ENCODE measurements at regions not wholly inside any gene's neighbourhood (a gene's known extent, or its start where the extent isn't known, plus 50 kb on each side); places are given as distances from the start of the nearest gene placed in this dataset.

GRCh38 chr5:54733101-54733500 lies 215.5 kb downstream of the SNX18 start:
- H3K27ac ChIP-seq (ENCODE audit: low read depth, low read length), result no peak overlapping the region
- H3K27me3 Mint-ChIP-seq, result peaks cover 0 to 2% of the 10 kb centered on the region in 2 donors
- H3K9me3 Mint-ChIP-seq, result no peaks in the 10 kb centered on the region
- no peaks in the 10 kb centered on the region for H3K36me3 Mint-ChIP-seq
- intact Hi-C loops (cut with micrococcal nuclease), result no loop called here
- DNase-seq, result no peak
- no peaks in the 10 kb centered on the region for H3K9me3 ChIP-seq (ENCODE audit: control insufficient read depth in 1 of 2, low read length in 2 of 2)
- H3K4me1 ChIP-seq (ENCODE audit: insufficient read depth, low read length), result peaks cover 2% of the 10 kb centered on the region
- no peaks in the 10 kb centered on the region for H3K36me3 ChIP-seq (ENCODE audit: insufficient read depth, low read length)
- CTCF ChIA-PET (ENCODE audit: partially characterized antibody), result interaction anchor here (1.3 to 3.1 kb wide), 2 partner anchors 10 to 11 kb away, joined by 3 to 14 read pairs; no protein-coding TSS in a partner anchor
- H3K4me1 Mint-ChIP-seq, result no peaks in the 10 kb centered on the region
- H3K27ac Mint-ChIP-seq, result no peak overlapping the region
- no peaks in the 10 kb centered on the region for H3K27me3 ChIP-seq (ENCODE audit: insufficient read depth, low read length)
- H3K4me3 ChIP-seq (ENCODE audit: low read length in 2 of 2), result no peak overlapping the region
- no peak overlapping the region for H3K4me3 Mint-ChIP-seq
- POLR2A ChIA-PET (ENCODE audit: partially characterized antibody), result interaction anchor here (1.3 kb wide), 1 partner anchor 11 kb away, joined by 4 read pairs; no protein-coding TSS in a partner anchor

GRCh38 chr5:54732108-54732507 lies 214.5 kb downstream of the SNX18 start:
- ChIA-PET POLR2A (ENCODE audit: partially characterized antibody) (interaction anchor here (1.9 kb wide), 1 partner anchor 12 kb away, joined by 8 read pairs; no protein-coding TSS in a partner anchor), CTCF (ENCODE audit: partially characterized antibody) (interaction anchor here (1.6 to 3.1 kb wide), 2 partner anchors 8 to 12 kb away, joined by 4 to 14 read pairs; no protein-coding TSS in a partner anchor)
- Histone ChIP-seq H3K9me3 (ENCODE audit: control insufficient read depth in 1 of 2, low read length in 2 of 2) (no peaks in the 10 kb centered on the region), H3K4me1 (ENCODE audit: insufficient read depth, low read length) (no peaks in the 10 kb centered on the region), H3K27me3 (ENCODE audit: insufficient read depth, low read length) (no peaks in the 10 kb centered on the region), H3K36me3 (ENCODE audit: insufficient read depth, low read length) (no peaks in the 10 kb centered on the region), H3K4me3 (ENCODE audit: low read length in 2 of 2) (no peak overlapping the region), H3K27ac (ENCODE audit: low read depth, low read length) (no peak overlapping the region)
- Mint-ChIP-seq H3K27me3 (peaks cover 0 to 2% of the 10 kb centered on the region in 2 donors), H3K9me3 (no peaks in the 10 kb centered on the region), H3K4me3 (no peak overlapping the region), H3K36me3 (no peaks in the 10 kb centered on the region), H3K27ac (no peak overlapping the region), H3K4me1 (no peaks in the 10 kb centered on the region)
- DNase-seq, result no peak
- intact Hi-C loops (cut with micrococcal nuclease), result no loop called here

- Mint-ChIP-seq H3K27ac (no peak overlapping the region), H3K4me3 (no peak overlapping the region), H3K36me3 (no peaks in the 10 kb centered on the region), H3K9me3 (no peaks in the 10 kb centered on the region), H3K27me3 (peaks cover 0 to 2% of the 10 kb centered on the region in 2 donors), H3K4me1 (peaks cover 0 to 1% (median 0%) of the 10 kb centered on the region in 4 donors)
- Histone ChIP-seq H3K36me3 (ENCODE audit: insufficient read depth, low read length) (no peaks in the 10 kb centered on the region), H3K27me3 (ENCODE audit: insufficient read depth, low read length) (no peaks in the 10 kb centered on the region), H3K27ac (ENCODE audit: low read depth, low read length) (no peak overlapping the region), H3K4me3 (ENCODE audit: low read length in 2 of 2) (no peak overlapping the region), H3K9me3 (ENCODE audit: control insufficient read depth in 1 of 2, low read length in 2 of 2) (no peaks in the 10 kb centered on the region), H3K4me1 (ENCODE audit: insufficient read depth, low read length) (no peaks in the 10 kb centered on the region)
- CTCF ChIA-PET (ENCODE audit: partially characterized antibody), result no interaction called here
- intact Hi-C loops (cut with micrococcal nuclease), result no loop called here
- no peak for DNase-seq
- POLR2A ChIA-PET (ENCODE audit: partially characterized antibody), result interaction anchor here (0.6 to 1.6 kb wide), 3 partner anchors 9 to 61 kb away, joined by 3 read pairs; no protein-coding TSS in a partner anchor
Observed at GRCh38 chr5:54728588-54728915, 211.0 kb downstream of the SNX18 start.

GRCh38 chr5:54727874-54728587 lies 210.5 kb downstream of the SNX18 start:
- intact Hi-C loops (cut with micrococcal nuclease), result no loop called here

GRCh38 chr5:54725391-54726280 lies 208.1 kb downstream of the SNX18 start:
- Histone ChIP-seq H3K4me3 (ENCODE audit: low read length in 2 of 2) (no peak overlapping the region), H3K27ac (ENCODE audit: low read depth, low read length) (no peak overlapping the region), H3K36me3 (ENCODE audit: insufficient read depth, low read length) (no peaks in the 10 kb centered on the region), H3K27me3 (ENCODE audit: insufficient read depth, low read length) (no peaks in the 10 kb centered on the region), H3K9me3 (ENCODE audit: control insufficient read depth in 1 of 2, low read length in 2 of 2) (no peaks in the 10 kb centered on the region), H3K4me1 (ENCODE audit: insufficient read depth, low read length) (no peaks in the 10 kb centered on the region)
- Mint-ChIP-seq H3K9me3 (peaks cover 0 to 2% (median 0%) of the 10 kb centered on the region in 8 donors), H3K27me3 (peaks cover 0 to 2% of the 10 kb centered on the region in 2 donors), H3K36me3 (no peaks in the 10 kb centered on the region), H3K4me1 (peaks cover 0 to 12% (median 5%) of the 10 kb centered on the region in 4 donors), H3K27ac (no peak overlapping the region), H3K4me3 (no peak overlapping the region)
- ChIA-PET CTCF (ENCODE audit: partially characterized antibody) (interaction anchor here (1.1 to 1.5 kb wide), 3 partner anchors 9 to 119 kb away, joined by 3 read pairs; no protein-coding TSS in a partner anchor), POLR2A (ENCODE audit: partially characterized antibody) (interaction anchor here (0.9 to 1.4 kb wide), 2 partner anchors 7 to 19 kb away, joined by 3 read pairs; no protein-coding TSS in a partner anchor)
- intact Hi-C loops (cut with micrococcal nuclease), result no loop called here
- DNase-seq, result no peak

More at GRCh38 chr5:54727874-54728587, 210.5 kb downstream of the SNX18 start:
- no peaks in the 10 kb centered on the region for H3K27me3 ChIP-seq (ENCODE audit: insufficient read depth, low read length)
- H3K4me3 ChIP-seq (ENCODE audit: low read length in 2 of 2), result no peak overlapping the region
- Mint-ChIP-seq H3K4me3 (no peak overlapping the region), H3K9me3 (peaks cover 0 to under 1% (median 0%) of the 10 kb centered on the region in 8 donors), H3K27me3 (peaks cover 0 to 2% of the 10 kb centered on the region in 2 donors), H3K27ac (no peak overlapping the region), H3K36me3 (no peaks in the 10 kb centered on the region), H3K4me1 (peaks cover 0 to 4% (median 1%) of the 10 kb centered on the region in 4 donors)
- H3K4me1 ChIP-seq (ENCODE audit: insufficient read depth, low read length), result no peaks in the 10 kb centered on the region
- POLR2A ChIA-PET (ENCODE audit: partially characterized antibody), result interaction anchor here (0.6 to 1.6 kb wide), 3 partner anchors 9 to 61 kb away, joined by 3 read pairs; no protein-coding TSS in a partner anchor
- no peaks in the 10 kb centered on the region for H3K36me3 ChIP-seq (ENCODE audit: insufficient read depth, low read length)
- no peak overlapping the region for H3K27ac ChIP-seq (ENCODE audit: low read depth, low read length)
- no peaks in the 10 kb centered on the region for H3K9me3 ChIP-seq (ENCODE audit: control insufficient read depth in 1 of 2, low read length in 2 of 2)
- CTCF ChIA-PET (ENCODE audit: partially characterized antibody), result no interaction called here
- no peak for DNase-seq

- Histone ChIP-seq H3K9me3 (ENCODE audit: control insufficient read depth in 1 of 2, low read length in 2 of 2) (no peaks in the 10 kb centered on the region), H3K27ac (ENCODE audit: low read depth, low read length) (no peak overlapping the region), H3K27me3 (ENCODE audit: insufficient read depth, low read length) (no peaks in the 10 kb centered on the region), H3K4me3 (ENCODE audit: low read length in 2 of 2) (no peak overlapping the region), H3K4me1 (ENCODE audit: insufficient read depth, low read length) (peaks cover 2% of the 10 kb centered on the region), H3K36me3 (ENCODE audit: insufficient read depth, low read length) (no peaks in the 10 kb centered on the region)
- no peaks in the 10 kb centered on the region for H3K36me3 Mint-ChIP-seq
- DNase-seq, result no peak
- H3K4me1 Mint-ChIP-seq, result peaks cover 3 to 13% (median 6%) of the 10 kb centered on the region in 4 donors
- no peaks in the 10 kb centered on the region for H3K27me3 Mint-ChIP-seq
- ChIA-PET CTCF (ENCODE audit: partially characterized antibody) (interaction anchor here (1.2 kb wide), 1 partner anchor 12 kb away, joined by 3 read pairs; no protein-coding TSS in a partner anchor), POLR2A (ENCODE audit: partially characterized antibody) (no interaction called here)
- no peak overlapping the region for H3K4me3 Mint-ChIP-seq
- intact Hi-C loops (cut with micrococcal nuclease), result no loop called here
- peaks cover 0 to 2% (median 0%) of the 10 kb centered on the region in 8 donors for H3K9me3 Mint-ChIP-seq
- H3K27ac Mint-ChIP-seq, result peak overlapping the region in 2 of 7 donors; percentile 26 to 74
Observed at GRCh38 chr5:54722846-54723433, 205.4 kb downstream of the SNX18 start.
